ENCODE measurements at regions not wholly inside any gene's neighbourhood (a gene's known extent, or its start where the extent isn't known, plus 50 kb on each side); places are given as distances from the start of the nearest gene placed in this dataset.
"Not testable (repeated sequence)": the region's sequence is repeated elsewhere in the genome, so short reads cannot be mapped to it uniquely, and the experiment has no call there.

DNA sequence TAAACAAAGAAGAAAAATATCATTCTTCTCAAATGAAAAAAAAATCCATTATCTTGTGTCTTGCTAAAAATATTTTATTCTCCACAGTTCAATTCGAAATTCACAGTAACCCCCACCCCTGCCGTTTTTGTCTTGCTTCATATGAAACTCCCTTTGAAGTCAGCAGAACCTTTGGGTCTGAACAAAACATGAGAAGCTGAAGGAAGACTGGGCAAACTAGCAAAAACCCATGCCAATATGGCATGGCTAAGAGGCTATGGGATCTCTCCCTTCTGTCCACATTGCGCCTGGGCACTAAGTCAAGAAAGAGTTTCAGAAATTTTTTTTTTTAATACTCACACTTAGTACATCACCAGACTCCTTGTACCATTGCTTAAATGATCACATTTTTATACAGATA, 136.0 kb upstream of the SMIM31 start:
- no peak for DNase-seq

- no peak for DNase-seq
Measured at GRCh38 chr4:164621886-164622521, 131.9 kb upstream of the SMIM31 start.

DNA sequence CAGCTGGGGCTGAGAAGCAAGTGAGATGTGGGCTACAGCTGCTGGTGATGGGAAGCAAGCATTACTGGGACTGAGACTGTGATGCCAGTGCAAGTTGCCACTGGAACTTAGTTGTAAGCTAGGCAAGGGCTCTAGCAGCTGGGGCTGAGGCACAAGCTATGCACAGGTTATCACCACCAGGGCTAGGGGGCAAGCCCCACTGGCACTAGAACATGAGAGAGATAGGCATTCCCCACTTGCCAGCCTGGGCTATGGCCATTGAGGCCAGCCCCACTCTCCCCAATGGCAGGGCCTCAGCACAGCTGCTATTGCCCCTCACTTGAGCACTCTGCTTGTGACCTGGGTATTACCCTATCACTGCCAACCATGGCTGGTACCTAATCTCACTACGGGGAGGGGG, 130.8 kb upstream of the SMIM31 start:
- no peak for DNase-seq

DNA sequence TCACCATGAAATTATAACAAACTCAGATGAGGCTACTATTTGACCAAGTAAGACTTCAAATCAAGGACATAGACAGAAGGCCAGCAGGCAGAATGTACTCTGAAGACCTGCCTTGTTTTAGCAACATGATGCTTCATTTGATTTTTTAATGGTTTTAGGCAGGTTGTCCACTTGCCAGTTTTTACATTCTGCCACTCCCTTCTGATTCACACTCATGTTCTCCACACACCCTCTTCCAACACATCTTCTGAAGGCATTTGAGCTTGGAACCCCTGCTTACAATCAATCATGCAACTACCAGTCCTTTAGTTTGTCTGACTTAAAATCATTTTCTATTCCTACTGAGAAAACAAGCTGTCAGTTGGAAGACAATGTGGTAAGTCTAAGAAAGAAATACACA, 114.9 kb upstream of the SMIM31 start:
- no peak for DNase-seq

GRCh38 chr4:164648151-164648848, 105.6 kb upstream of the SMIM31 start:
- no peak for DNase-seq

- DNase-seq: no peak
Measured at GRCh38 chr4:164648849-164649212, 105.1 kb upstream of the SMIM31 start.

DNA sequence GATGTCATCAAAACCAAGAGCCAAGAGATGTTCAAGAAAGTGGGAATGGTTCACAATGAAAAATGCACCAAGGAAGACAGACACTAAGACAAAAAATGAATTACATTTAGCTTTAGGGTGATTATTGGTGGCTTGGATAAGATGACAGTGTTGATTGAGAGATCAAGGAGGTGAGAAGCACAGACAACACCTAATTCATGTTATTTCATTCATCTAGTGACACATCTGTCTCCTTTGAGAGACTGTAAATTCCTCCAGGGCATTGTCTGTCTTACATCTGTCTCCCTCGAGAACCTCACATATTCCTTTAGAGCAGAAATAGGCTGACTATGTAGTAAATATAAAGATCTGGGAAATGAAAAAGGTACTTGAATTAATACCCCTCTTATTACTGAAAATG, 94.2 kb upstream of the SMIM31 start:
- DNase-seq: no peak

DNA sequence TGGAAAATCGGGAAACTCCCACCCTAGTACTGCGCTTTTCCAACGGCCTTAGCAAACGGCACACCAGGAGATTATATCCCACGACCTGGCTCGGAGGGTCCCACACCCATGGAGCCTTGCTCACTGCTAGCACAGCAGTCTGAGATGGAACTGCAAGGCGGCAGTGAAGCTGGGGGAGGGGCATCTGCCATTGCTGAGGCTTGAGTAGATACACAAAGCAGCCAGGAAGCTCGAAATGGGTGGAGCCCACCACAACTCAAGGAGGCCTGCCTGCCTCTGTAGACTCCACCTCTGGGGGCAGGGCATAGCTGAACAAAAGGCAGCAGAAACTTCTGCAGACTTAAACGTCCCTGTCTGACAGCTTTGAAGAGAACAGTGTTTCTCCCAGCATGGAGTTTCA, 77.8 kb upstream of the SMIM31 start:
- not testable (repeated sequence) for DNase-seq

DNA sequence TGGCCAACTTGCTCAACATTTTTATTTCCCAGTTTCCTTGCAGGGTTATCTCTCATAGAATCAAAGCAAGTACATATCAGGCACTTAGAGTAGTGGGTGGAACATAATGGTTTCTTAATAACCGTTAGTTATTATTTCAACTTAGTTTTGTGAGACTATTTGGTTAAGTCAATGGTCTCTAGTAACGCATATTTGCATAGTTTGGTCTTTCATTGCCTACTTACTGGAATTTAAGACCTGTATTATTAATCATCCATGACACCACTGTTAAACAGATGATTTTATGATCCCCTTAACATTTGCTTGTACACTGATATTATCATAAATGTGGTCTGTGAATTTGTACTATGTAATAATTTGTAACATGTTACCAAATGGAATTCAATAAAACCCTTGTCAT, 70.9 kb upstream of the SMIM31 start:
- no peak for DNase-seq

DNA sequence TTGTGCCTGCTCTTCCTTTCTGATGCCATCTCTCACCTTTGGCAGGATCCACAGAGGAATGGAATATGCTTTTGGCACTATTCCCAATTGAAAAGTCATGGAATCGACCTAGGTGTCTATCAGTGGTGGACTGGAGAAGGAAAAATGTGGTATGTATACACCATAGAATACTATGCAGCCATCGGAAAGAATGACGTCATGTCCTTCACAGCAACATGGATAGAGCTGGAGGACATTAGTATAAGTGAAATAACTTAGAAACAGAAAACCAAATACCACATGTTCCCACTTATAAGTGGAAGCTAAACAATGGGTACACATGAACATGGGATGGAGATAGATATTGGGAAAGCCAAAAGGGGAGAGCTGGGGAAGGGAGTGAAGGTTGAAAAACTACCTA, 58.3 kb upstream of the SMIM31 start:
- DNase-seq: no peak

- peak; percentile 3 for DNase-seq
Measured at GRCh38 chr4:164700471-164700870, 53.5 kb upstream of the SMIM31 start.

DNA sequence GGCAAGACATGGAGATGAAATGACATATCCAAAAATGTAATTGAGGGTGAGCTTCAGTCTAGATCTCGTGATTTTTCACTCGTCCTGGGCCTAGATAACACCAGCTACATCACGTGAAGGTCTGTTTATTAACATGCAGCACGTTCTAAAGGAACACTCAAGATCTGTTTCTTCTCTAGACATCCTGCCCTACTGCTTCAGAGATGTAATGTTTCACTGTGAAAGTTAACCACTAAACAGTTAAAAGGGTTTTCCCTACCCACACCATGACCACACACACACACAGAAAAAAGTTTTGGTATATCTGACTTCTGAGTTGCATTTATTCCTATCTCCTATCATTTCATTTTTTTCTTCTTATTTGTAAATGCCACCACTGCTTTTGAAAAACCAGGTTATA, 52.3 kb upstream of the SMIM31 start:
- DNase-seq: no peak
